ENCODE measurements at regions not wholly inside any gene's neighbourhood (a gene's known extent, or its start where the extent isn't known, plus 50 kb on each side); places are given as distances from the start of the nearest gene placed in this dataset.

DNA sequence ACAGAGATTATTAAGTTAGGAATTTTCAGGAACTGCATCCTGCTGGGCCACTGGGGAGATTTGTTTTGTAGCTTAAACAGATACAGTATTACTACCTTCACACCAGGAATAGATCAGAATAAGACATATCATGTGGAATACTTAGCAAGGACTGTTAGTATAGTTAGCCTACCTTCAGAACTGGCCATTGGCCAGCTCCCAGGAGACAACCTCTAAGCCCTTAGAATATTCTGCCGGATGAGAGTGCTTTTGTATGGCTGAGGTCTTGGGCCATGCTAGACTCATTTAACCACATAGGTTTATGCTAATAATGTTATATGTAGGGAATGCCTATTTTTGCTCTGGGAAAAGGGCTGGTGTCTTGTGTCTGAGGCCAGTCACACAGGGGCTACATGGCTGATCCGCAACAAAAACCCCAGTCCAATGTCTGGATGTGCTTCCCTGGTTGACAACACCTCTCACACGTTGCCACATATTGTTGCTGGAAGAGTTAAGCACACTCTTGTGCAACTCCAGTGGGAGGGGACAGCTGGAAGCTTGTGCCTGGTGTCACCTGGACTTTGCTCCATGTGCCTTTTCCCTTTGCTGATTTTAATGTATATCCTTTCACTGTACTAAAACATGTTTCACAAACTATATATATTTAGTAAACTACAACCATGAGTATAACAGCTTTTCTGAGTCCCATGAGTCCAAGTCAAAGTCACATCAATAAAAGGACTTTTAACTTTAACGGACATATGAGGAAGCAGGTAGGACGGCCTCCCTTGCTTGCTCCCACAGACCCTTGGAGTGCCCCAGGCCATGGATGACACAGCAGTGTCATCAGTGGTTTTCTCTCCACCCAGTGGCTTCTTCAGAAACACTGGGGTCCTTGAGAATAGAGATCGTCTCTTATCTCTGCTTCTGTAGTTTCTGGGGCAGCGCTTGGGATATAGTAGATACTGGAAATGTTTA lies 118.0 kb upstream of the C3orf80 start (continued):
- TF ChIP-seq ETS1 (CRISPR knock-in tag; IDR thresholded peaks at IDR 0.05) (no peak), NFE2L2 (IDR thresholded peaks at IDR 0.05; ENCODE audit: low read length) (peak; percentile 43; the same call in 1 of the 2 replicates), ZSCAN9 (CRISPR knock-in tag; IDR thresholded peaks at IDR 0.05; ENCODE audit: borderline replicate concordance) (0 out of 2 replicates have a peak, but pooled peaks have one; percentile 57), ZNF639 (CRISPR knock-in tag; conservative IDR thresholded peaks at IDR 0.05) (0 out of 2 replicates have a peak, but pooled peaks have one; percentile 52), CREB1 (IDR thresholded peaks at IDR 0.05) (no peak), CREB1 (CRISPR knock-in tag; IDR thresholded peaks at IDR 0.05) (peak; percentile 68), MTF2 (CRISPR knock-in tag; IDR thresholded peaks at IDR 0.05; ENCODE audit: borderline replicate concordance) (no peak), ZNF230 (CRISPR knock-in tag; IDR thresholded peaks at IDR 0.05) (no peak), CBX1 (IDR thresholded peaks at IDR 0.05; ENCODE audit: low read depth) (no peak), NR2F2 (IDR thresholded peaks at IDR 0.05; ENCODE audit: borderline replicate concordance, low read depth) (no peak), TEAD2 (CRISPR knock-in tag; IDR thresholded peaks at IDR 0.05) (no peak), ZKSCAN8 (CRISPR knock-in tag; IDR thresholded peaks at IDR 0.05; ENCODE audit: borderline replicate concordance) (peak; percentile 62; the same call in 1 of the 2 replicates), PTBP1 (IDR thresholded peaks at IDR 0.05; ENCODE audit: low read depth, low read length, poor library complexity, severe bottlenecking) (no peak), KLF12 (CRISPR knock-in tag; IDR thresholded peaks at IDR 0.05; ENCODE audit: borderline replicate concordance) (0 out of 2 replicates have a peak, but pooled peaks have one; percentile 55), KAT8 (CRISPR knock-in tag; IDR thresholded peaks at IDR 0.05) (peak; percentile 82), SPEN (CRISPR knock-in tag; IDR thresholded peaks at IDR 0.05; ENCODE audit: low read depth) (peak; percentile 85), NFKB2 (CRISPR knock-in tag; IDR thresholded peaks at IDR 0.05; ENCODE audit: borderline replicate concordance) (no peak)
